Mucosa of descending colon (tissue), 3 donors: ENCODE measurements at regions not wholly inside any gene's neighbourhood (a gene's known extent, or its start where the extent isn't known, plus 50 kb on each side); places are given as distances from the start of the nearest gene placed in this dataset.
"Not testable (repeated sequence)": the region's sequence is repeated elsewhere in the genome, so short reads cannot be mapped to it uniquely, and the experiment has no call there.

Experiments
- ATAC-seq: fragments of 200-7000 bp; cut with Tn5 transposase; one replicate; pipeline ENCODE4 v1.9.1; 2020; ENCODE audit warnings: mild to moderate bottlenecking, moderate library complexity
- DNase-seq, 3 donors: peaks; one replicate each; pipeline ENCODE4 v3.0.0-alpha.2; 2020
- H3K36me3 ChIP-seq: fragments of 200-600 bp; one replicate; pipeline ENCODE4 v1.8.0; 2021; ENCODE audit warnings: low read depth, mild to moderate bottlenecking
- H3K4me1 ChIP-seq: fragments of 200-600 bp; one replicate; pipeline ENCODE4 v1.8.0; 2021; ENCODE audit warnings: low read depth, mild to moderate bottlenecking
- H3K4me3 ChIP-seq: fragments of 200-600 bp; one replicate; pipeline ENCODE4 v1.8.0; 2021; ENCODE audit warnings: mild to moderate bottlenecking
- H3K9me3 ChIP-seq: fragments of 200-600 bp; one replicate; pipeline ENCODE4 v1.8.0; 2021; ENCODE audit warnings: mild to moderate bottlenecking
- CTCF ChIP-seq: fragments of 200-600 bp; IDR thresholded peaks from one replicate; pipeline ENCODE4 v1.8.0; 2022; ENCODE audit warnings: antibody characterized with exemption, mild to moderate bottlenecking
- intact Hi-C, 2 donors: fragments of 100-400 bp; cut with DNase I in 1 of 2; cut with micrococcal nuclease in 1 of 2; formaldehyde crosslinking; loops; one replicate each; pipeline versions ENCODE4 v1.11.0 to v1.11.1; 2022; cut with DNase I, micrococcal nuclease
- donor health status: DM: no; HTN: no; CAD: no; lungs with moderate emphysema.
- donor health status: DM: no; HTN: no; CAD: no.
- donor health status: DM: no; HTN: yes; CAD: no.

GRCh38 chr1:187733232-187733631 is 904.5 kb downstream of the PLA2G4A start:
- H3K36me3 ChIP-seq: no peaks in the 10 kb centered on the region
- H3K4me1 ChIP-seq: no peaks in the 10 kb centered on the region
- intact Hi-C loops: no loop called here
- no peak overlapping the region for H3K4me3 ChIP-seq
- ATAC-seq: no peak
- no peak for DNase-seq
- H3K9me3 ChIP-seq: no peaks in the 10 kb centered on the region
- TF ChIP-seq CTCF: no peak

GRCh38 chr1:187734427-187734826 is 905.7 kb downstream of the PLA2G4A start:
- H3K9me3 ChIP-seq: no peaks in the 10 kb centered on the region
- DNase-seq (no peak), ATAC-seq (no peak)
- intact Hi-C loops: no loop called here
- H3K4me1 ChIP-seq: no peaks in the 10 kb centered on the region
- no peak for TF ChIP-seq CTCF
- no peak overlapping the region for H3K4me3 ChIP-seq
- no peaks in the 10 kb centered on the region for H3K36me3 ChIP-seq

- TF ChIP-seq CTCF: no peak
Observed at GRCh38 chr1:187744665-187745064, 915.9 kb downstream of the PLA2G4A start.

GRCh38 chr1:187755536-187755935 is 926.8 kb downstream of the PLA2G4A start:
- no peak for TF ChIP-seq CTCF
- ATAC-seq (no peak), DNase-seq (no peak)
- no peaks in the 10 kb centered on the region for H3K36me3 ChIP-seq
- no peaks in the 10 kb centered on the region for H3K4me1 ChIP-seq
- intact Hi-C loops: no loop called here
- H3K4me3 ChIP-seq: no peak overlapping the region
- H3K9me3 ChIP-seq: no peaks in the 10 kb centered on the region

More at GRCh38 chr1:187744665-187745064, 915.9 kb downstream of the PLA2G4A start:
- DNase-seq: no peak
- H3K4me1 ChIP-seq: no peaks in the 10 kb centered on the region
- no peaks in the 10 kb centered on the region for H3K36me3 ChIP-seq
- intact Hi-C loops: no loop called here
- peaks cover 6% of the 10 kb centered on the region for H3K9me3 ChIP-seq
- H3K4me3 ChIP-seq: no peak overlapping the region
- no peak for ATAC-seq

GRCh38 chr1:187756684-187757083 is 927.9 kb downstream of the PLA2G4A start:
- H3K36me3 ChIP-seq, H3K4me1 ChIP-seq, ATAC-seq, H3K4me3 ChIP-seq, DNase-seq, intact Hi-C loops, H3K9me3 ChIP-seq: not testable (repeated sequence)

- Histone ChIP-seq H3K36me3 (no peaks in the 10 kb centered on the region), H3K4me1 (no peaks in the 10 kb centered on the region), H3K9me3 (no peaks in the 10 kb centered on the region), H3K4me3 (no peak overlapping the region)
- TF ChIP-seq CTCF: no peak
- intact Hi-C loops: no loop called here
- ATAC-seq (no peak), DNase-seq (no peak)
Observed at GRCh38 chr1:187759825-187760333, 931.1 kb downstream of the PLA2G4A start.
